NCI-H1436 treated with DMSO at 0.1 percent for 48 hours (cell line): ENCODE measurements at regions not wholly inside any gene's neighbourhood (a gene's known extent, or its start where the extent isn't known, plus 50 kb on each side); places are given as distances from the start of the nearest gene placed in this dataset.
"Not testable (repeated sequence)": the region's sequence is repeated elsewhere in the genome, so short reads cannot be mapped to it uniquely, and the experiment has no call there.

Source experiments
- DNase-seq: peaks from one replicate; lab custom pipeline; 2025; lab: John Stamatoyannopoulos, UW

DNA sequence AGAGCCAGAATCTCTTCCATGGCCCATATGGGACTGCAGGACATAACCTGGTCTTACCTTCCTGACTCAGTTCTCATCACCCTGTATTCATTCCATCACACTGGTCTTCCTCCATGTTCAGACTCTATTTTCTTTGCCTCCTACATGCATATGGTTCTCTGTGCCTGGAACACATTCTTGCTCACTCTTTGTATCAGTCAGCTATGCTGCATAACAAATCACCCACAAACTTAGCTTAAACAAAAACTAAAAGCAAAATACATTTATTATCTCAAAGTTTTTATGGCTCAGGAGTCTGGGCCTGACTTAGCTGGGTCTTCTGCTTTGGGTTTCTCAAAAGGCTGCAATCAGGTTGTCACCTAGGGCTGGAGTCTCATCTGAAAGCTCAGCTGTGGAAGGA, 712.6 kb upstream of the TBX3 start:
- DNase-seq: no peak

DNA sequence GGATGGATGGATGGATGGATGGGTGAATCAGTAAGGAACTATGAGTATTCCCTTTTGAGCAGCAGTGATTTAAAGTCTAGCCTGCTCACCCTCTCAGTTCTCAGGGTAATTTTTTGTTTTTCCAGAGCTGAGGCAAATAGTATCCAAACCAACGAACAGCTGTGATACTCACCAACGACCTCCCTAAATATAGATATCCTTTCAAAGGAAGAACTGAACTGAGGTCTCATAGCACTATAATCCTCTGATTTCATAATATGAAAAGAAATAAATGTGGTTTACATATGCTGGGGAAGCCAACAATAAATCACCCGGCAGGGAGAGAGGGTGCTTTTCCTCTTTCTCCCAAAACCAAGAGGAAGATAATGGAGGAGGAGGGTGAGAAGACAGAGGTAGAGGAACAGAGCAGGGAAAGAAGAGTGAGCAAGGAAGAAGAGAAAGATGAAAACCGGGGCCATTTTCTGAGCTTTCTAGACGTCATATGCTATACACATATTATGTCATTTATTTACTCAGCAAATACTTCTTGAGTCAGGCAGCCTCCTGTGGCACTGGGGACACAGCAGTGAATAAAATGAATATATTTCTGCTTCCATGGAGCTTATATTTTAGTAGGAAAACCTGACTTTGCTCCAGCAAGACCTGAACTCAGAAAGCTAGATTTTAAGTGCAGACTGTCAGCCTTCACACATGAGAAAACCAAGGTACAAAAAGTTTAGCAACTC, 710.7 kb upstream of the TBX3 start:
- no peak for DNase-seq

DNA sequence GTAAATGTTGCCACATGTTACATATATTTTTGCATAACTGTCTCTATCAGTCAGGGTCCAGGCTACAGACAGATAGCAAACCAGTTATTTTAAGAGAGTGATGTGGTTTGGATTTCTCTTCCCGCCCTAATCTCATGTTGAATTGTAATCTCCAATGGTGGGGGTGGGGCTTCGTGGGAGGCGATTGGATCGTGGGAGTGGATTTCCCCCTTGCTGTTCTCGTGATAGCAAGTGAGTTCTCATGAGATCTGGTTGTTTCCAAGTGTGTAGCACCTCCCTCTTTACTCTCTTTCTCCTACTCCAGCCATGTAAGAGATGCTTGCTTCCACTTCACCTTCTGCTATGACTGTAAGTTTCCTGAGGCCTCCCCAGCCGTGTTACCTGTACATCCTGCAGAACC, 704.2 kb upstream of the TBX3 start:
- DNase-seq: no peak

DNA sequence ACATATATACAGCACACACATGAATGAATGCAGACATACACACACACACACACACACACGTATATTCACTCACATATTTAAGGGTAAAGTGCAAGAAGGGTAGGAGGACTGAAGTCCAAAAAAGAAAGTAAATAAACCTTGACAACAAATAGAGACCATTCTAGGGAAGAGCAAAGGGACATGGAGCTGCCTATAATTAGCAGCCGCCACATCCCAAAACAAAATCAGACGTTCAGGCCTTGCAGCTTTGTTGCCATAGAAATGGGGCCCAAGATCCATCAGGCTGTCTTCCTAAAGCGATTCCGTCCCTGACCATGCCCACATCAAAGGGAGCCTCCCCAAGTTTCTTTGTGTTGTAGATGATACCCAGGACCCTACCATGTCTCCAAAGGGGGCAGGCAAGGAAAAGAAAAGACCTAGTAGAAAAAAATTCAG, 703.5 kb upstream of the TBX3 start:
- no peak for DNase-seq

DNA sequence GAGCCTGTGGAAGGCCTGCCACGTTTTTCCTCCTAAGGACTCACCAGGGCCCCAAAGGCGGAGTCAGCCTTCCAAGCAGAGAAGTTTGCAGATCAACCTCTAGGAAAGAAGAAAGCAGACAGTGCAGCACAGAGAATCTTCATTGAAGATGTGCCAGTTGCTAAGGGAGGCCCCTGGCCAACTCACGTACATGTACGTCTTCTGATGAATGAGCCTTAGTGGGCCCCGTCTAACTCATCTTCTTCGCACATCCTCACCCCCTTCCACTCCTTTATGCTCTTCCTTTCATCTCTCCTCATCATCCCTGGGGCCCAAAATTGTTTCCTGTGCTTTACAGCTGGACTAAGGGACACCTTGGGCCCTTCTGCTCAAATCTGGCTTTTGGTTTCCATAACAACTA, 703.0 kb upstream of the TBX3 start:
- no peak for DNase-seq

DNA sequence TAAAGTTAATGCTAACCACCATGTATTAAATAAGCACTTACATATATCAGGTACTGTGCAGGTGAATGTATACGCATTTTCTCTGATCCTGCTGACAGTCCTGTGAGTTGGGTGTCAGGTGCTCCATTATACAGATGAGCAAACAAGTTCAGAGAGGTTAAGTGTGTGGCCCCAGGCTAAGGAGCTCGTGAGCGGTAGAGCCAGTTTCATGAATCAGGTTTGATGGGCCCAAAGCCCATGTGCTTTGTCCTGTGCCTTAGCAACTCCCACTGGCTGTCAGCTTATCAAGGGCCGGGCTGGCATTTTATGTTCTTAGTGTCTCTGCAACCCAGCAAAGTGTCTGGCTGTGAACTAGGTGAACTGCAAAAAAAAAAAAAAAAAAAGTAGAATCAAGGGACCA, 701.2 kb upstream of the TBX3 start:
- DNase-seq: no peak

DNA sequence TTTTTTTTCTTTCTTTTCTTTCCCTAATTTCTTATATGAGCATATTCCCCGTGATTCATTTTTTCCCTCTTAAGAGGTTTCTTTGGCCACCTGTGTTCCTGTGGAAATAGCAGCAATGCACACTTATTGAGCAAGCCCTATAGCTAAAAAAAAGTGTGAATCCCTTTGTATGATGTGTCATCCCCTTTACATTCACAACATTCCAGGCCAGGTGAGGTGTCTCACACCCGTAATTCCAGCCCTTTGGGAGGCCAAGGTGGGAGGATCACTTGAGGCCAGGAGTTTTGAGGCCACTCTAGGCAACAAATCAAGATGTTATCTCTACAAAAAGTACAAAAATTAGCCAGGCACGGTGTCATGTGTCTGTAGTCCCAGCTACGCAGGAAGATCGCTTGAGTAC, 700.4 kb upstream of the TBX3 start:
- DNase-seq: no peak

DNA sequence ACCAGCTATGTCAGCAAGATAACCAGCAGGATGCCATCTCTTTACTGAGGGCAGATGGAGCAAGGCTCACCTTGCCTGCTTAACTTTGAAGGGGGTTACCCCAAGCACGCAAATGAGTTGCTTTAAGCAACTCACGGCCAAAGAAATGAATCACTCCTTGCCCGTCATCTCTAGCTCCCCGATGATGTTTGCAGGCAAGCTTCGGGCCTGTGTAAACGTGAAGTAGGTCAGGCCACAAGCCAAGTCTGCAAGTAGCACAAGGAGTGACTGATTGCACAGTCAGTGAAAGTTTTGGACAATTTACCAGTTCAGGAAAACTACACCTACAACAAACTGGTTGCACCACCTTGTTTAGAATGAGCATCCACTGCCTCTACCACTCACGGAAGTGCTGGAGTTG, 699.7 kb upstream of the TBX3 start:
- DNase-seq: no peak

DNA sequence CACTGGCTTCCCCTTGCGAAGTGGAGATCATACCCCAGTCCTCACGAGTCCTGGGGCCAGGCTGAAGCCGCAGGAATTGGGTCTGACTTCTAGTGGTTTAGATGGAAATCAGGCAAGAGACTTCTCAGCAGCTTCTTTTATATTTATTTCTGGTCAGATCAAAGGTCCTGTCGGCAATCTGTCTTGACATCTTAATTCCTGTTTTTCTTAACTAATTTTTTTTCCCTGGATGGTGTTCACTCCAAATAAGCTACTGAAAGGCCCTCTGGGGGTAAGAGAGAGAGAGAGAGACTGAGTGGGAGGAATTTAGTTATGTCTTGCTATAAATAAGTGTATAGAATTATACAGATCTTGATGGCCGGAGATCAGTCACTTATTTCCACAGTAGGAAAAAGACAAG, 698.7 kb upstream of the TBX3 start:
- no peak for DNase-seq

DNA sequence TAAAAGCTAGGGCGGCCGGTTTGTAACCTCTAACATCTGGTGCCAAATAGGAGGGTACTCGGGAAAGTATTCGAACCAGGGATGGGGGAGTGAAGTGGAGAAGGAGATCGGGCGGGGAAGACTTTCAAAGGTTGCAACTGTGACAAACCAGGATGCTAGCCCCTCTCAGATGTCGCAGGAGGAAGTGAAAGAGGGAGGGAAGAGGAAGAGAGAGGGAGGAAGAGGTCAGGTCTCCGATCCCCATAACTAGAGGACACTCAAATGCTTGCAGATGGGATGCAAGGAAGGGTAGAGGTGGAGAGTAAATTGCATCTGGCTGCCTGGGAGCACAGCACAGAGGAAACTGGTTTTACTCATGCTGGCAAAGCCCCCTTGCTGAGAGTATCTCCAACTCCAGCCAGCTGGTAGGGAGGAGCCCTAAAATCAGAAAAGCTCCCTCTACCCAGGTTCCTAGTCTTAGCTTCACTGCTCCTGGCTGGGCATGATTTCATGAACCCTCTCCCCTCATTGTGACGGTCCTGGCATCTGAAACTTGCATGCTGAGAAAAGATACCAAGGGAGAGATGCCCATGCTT, 696.7 kb upstream of the TBX3 start:
- DNase-seq: no peak

DNA sequence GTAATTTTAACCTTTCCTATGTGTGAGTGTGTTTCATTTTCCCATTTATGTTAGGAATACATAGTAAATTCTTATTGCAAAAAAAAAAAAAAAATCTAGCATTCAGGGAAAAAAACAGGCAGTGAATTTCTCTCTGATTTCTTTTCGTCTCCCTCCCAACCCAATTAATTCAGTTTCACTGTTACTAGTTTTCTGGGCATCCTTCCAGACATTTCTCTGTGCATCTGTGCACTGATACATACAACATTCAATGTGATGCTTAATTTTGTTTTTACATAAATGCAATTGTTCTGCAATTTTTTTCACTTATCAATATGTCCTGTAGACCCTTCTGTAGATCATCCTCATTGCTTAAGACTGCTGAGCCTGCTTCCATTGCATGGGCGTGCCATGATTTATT, 694.3 kb upstream of the TBX3 start:
- no peak for DNase-seq

DNA sequence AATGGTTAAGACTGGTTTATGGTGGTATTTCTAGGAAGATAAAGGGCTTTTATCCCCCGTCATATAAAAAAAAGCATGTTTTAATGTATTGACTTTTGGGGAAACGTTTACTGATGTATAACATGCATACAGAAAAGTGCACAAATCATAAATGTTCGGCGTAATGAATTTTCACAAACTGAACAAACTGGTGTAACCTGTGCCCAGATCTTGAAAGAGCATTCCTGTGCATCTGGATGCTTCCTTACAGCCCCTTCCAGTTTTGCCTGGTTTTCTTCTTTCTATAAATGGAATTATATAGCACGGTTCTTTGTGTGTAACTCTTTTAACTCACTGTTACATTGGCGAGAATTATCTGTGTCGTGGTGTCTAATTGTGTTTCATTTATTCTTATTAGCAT, 693.8 kb upstream of the TBX3 start:
- DNase-seq: no peak

DNA sequence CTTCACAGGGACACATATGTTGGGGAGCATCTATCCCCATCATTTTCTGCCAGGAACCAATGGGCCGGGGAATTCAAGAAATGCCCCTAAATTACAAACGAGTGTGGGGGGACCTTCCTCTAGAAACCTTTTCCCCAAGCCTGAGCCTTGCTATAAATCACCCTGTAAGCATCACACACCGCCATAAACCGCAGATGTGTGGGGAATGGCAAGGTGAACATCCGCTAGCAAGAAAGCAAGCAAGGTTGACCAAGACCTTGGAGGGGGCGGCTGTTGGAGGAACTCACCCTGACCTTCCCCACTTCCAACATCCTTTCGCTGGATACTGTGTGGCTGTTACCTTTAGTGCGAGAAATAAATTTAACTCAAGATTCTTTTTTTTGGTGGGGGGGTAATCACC, 693.3 kb upstream of the TBX3 start:
- no peak for DNase-seq

DNA sequence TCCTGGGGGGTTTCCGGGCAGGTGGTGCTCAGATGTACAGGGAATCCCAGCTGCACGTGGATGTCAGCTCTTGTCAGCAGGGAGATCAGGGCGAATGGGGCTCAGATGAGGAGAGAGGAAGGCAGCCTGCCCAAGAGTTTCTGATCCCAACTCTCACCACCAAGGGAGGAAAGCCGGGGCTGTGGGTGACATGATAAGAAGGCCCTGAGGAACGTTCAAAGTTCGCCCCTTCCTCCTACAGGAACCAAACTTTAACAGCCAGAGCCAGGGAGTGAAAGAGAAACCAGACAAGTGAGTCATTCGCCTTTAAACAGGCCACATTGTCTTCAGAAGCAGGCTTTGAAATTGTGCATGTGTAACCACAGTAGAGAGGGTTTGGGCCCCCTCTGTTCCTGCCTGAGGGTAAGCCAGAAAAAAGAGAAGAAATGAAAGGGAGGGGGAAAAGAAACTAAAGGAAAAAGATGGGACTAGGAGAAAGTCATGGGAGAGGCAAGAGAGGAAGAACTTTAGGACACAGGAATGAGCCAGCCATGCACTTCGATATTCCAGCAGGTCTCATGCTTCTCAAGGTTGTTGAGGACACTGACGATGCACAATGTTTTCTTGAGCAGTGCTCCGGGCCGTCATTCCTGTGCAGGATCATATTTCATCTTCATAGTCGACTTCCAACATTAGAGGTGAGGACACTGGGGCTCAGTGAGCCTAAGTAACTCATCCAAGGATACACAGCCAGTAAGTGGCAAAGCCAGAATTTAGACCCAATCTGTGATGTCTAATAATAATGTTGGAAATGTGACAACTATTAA, 691.4 kb upstream of the TBX3 start:
- no peak for DNase-seq

DNA sequence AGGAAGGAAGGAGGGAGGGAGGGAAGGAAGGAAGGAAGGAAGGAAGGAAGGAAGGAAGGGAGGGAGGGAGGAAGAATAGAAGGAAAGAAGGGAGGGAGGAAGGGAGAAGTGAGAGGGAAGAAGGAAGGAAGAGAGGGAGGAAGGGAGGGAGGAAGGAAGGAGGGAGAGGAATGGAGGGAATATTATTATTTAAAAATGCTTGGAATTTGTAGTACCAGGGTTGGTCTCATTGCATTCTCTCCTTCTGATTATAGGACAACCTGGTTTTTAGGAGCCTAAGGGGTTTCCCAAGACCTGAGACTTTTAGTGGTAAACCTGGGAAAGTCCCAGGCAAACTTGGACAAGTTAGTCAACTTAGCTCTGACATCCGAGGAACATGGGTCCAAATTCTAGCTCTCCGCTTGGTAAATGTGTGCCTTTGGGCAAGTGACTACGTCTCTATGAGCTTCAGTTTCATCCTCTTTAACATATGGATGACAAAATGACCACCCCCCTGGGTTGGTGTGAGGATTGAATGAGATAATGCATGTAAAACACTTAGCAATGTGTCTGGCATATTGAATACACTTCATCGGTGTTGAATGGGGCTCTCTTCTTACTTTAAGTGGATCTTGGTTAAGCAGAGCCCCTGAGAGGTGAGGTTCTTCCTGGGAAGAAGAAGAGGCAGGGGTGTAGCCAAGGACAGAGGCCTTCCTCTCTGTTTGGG, 690.7 kb upstream of the TBX3 start:
- DNase-seq: no peak

DNA sequence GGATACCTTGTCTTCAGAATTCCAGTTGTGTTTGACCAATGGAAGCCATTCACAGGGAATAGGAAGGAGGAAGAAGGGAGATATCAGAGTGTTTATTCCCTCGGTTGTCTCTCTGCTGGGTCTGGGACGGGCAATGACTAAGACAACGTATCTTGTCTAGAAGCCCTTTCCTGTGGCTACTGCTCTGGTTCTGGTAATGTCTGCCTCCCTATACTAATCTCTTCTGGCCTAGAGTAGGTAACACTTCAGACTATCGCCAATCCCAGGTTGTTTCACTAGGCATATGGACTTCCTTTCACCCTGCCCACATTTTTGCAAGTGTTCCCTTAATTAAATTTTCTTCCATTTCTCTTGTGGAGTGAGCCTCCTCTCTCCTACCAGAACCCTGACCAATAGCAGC, 687.7 kb upstream of the TBX3 start:
- DNase-seq: no peak

DNA sequence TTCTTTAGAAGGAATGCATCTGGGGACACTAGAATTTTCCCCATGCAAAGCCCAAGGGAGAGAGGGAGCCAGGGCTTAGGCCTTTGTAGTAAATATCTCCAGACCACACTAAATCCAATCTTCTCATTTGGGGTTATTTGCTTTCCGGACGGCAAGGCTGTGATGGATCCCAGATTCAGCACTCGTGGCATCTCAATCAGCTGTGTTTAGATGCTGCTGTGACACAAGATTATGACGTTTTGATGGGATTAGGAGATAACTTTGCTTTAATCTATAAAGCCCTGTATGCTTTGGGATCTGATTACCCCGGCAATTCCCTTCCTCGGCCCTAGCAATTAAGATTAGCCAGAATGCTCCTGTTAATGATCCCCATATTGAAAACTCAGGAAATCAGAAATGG, 686.7 kb upstream of the TBX3 start:
- DNase-seq: no peak

DNA sequence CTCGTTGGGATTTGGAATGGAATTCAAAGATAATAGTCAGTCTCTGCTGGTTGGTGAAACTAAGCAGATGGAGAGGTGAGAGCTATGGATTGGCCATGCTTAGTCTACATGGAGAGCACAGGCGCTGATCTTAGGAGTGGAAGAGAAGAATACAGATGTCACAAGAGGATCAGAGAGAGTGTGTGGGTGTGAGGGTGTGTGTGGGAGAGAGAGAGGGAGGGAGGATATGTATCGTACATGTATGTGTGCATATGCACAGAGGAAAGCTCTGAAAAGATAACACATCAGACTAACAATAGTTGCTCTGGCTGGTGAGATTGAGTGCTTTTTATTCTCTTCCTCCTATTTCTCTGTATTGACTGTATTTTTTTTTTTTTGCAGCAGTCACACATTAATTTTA, 686.2 kb upstream of the TBX3 start:
- DNase-seq: no peak

DNA sequence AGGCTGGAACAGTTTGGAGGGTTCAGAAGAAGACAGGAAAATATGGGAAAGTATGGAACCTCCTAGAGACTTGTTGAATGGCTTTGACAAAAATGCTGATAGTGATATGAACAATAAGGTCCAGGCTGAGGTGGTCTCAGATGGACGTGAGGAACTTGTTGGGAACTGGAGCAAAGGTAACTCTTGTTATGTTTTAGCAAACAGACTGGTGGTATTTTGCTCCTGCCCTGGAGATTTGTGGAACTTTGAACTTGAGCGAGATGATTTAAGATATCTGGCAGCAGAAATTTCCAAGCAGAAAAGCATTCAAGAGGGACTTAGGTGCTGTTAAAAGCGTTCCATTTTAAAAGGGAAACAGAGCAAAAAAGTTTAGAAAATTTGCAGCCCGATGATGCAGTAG, 682.3 kb upstream of the TBX3 start:
- DNase-seq: not testable (repeated sequence)

DNA sequence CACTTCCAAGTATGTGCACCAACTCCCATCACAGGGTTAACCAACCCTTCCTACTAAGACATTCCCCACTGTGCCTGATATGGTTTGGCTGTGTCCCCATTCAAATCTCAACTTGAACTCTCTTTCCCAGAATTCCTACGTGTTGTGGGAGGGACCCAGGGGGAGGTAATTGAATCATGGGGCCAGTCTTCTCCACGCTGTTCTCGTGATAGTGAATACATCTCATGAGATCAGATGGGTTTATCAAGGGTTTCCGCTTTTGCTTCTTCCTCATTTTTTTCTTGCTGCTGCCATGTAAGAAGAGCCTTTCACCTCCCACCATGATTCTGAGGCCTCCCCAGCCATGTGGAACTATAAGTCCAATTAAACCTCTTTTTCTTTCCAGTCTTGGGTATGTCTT, 681.8 kb upstream of the TBX3 start:
- DNase-seq: not testable (repeated sequence)

DNA sequence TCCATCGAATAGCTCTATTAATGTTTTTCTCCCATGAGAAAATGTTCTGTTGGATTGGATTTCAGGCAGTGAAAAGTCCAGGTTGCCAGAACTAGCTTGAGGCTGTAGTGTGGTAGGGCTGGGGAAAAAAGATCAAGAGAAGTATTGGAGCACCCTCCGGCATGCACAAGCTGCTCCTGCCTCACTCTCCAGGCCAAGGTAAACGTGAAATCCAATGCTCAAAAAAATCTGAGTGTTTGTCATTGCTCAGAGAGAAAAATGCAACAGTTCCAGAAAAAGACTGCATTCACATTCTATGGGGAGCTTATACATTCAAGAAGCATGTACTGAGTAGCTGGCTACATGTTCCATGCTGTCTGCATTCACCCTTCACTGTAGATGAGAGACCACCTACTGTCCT, 680.9 kb upstream of the TBX3 start:
- DNase-seq: no peak

DNA sequence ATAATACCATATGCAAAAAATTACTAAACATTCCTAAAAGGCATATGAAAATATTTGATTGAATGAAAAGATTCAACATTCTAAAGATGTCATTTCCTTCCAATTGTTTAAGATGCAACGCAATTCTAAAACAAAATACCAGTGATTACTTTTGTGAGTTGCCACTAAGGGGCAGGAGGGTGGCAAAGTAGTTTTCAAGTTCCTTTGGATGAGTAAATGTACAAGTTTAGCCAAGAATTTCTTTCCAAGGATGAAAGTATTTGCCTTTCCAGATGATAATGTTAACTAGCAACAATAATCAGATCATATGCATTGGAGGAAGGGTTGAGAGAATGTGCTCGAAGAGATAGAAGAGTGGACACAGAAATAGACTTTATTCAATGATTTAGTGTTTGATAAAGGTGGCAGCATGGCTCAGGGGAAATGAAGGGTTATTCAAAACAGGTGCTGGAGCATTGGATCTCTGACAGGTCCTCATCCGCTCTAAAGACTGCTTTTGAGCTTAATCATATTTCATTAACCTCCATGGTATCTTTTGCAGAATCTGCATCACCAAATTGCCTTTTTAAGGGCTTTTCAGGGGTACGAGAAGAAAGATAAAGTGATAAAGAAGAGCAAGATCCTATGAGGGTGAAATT, 678.5 kb upstream of the TBX3 start:
- DNase-seq: no peak
